ENCODE measurements at regions not wholly inside any gene's neighbourhood (a gene's known extent, or its start where the extent isn't known, plus 50 kb on each side); places are given as distances from the start of the nearest gene placed in this dataset.

GRCh38 chr6:113308266-113308665 is 548.9 kb upstream of the MARCKS start:
- TF ChIP-seq POLR2A (IDR thresholded peaks at IDR 0.05; ENCODE audit: low read length): no peak
- TF ChIP-seq GATA1 (IDR thresholded peaks at IDR 0.05; ENCODE audit: low read depth, low read length): no peak
